HepG2 (cell line): ENCODE measurements at regions not wholly inside any gene's neighbourhood (a gene's known extent, or its start where the extent isn't known, plus 50 kb on each side); places are given as distances from the start of the nearest gene placed in this dataset.

Source experiments
- ATAC-seq: fragments of 200-7000 bp; cut with Tn5 transposase; 3 replicates; pipeline ENCODE4 v1.9.1; 2020; ENCODE audit warnings: mild to moderate bottlenecking, moderate library complexity
- BruUV-seq: library from RNA; stranded (reverse); fragments of 400-500 nt; replicated peaks from 2 replicates; lab custom pipeline; 2021; lab: Mats Ljungman, UMichigan
- CTCF ChIA-PET: fragments of 300-600 bp; formaldehyde crosslinking; extraction: SDS; loops from one replicate; lab custom pipeline; 2021; ENCODE audit warnings: low total read pairs, inconsistent platforms, low intra/inter-chr PET ratio; lab: Yijun Ruan, JAX
- POLR2A ChIA-PET: fragments of 350-600 bp; sonication (Branson Sonifier 250); formaldehyde crosslinking; loops from one replicate; lab custom pipeline; 2020; ENCODE audit warnings: antibody characterized with exemption, inconsistent platforms; lab: Yijun Ruan, JAX
- DNase-seq: peaks from one replicate; pipeline ENCODE4 v3.0.0-alpha.2; 2015; ENCODE audit warnings: low spot score
- FAIRE-seq: peaks from 3 replicates; lab custom pipeline; 2011; peaks lifted over from hg19 to GRCh38; lab: Jason Lieb, UNC
- H2AFZ ChIP-seq: one replicate; pipeline ENCODE4 v1.6.1; 2011; ENCODE audit warnings: low read length, inconsistent platforms
- H3K27ac ChIP-seq: fragments of 300-600 bp; 3 replicates; pipeline ENCODE4 v1.8.0; 2011; ENCODE audit warnings: mixed run types, mild to moderate bottlenecking, mixed read lengths, low read length, inconsistent platforms; ENCODE audit not compliant: insufficient read depth; ENCODE audit errors: extremely low read length
- H3K27me3 ChIP-seq, 2 experiments: fragments of 200-600 bp in 1 of 2; 2 replicates in 1 of 2; 3 replicates in 1 of 2; pipeline versions ENCODE4 v1.6.0 to v1.8.0; 2011; ENCODE audit warnings: low read length in 2 of 2, mild to moderate bottlenecking in 2 of 2, moderate library complexity in 2 of 2, inconsistent platforms in 1 of 2; ENCODE audit not compliant: insufficient read depth in 2 of 2, control insufficient read depth in 1 of 2
- H3K36me3 ChIP-seq, 2 experiments: fragments of 200-600 bp in 1 of 2; replicated peaks in 1 of 2; 2 replicates in 1 of 2; 3 replicates in 1 of 2; pipeline versions ENCODE4 v1.5.1 to v1.8.0; 2011; ENCODE audit warnings: low read length in 2 of 2, inconsistent platforms in 1 of 2; ENCODE audit not compliant: insufficient read depth in 2 of 2, control insufficient read depth in 1 of 2
- H3K4me1 ChIP-seq: 2 replicates; pipeline ENCODE4 v1.5.1; 2012; ENCODE audit warnings: low read length, inconsistent platforms; ENCODE audit not compliant: insufficient read depth
- H3K4me2 ChIP-seq: 2 replicates; pipeline ENCODE4 v1.6.0; 2011; ENCODE audit warnings: low read depth, low read length, inconsistent platforms
- H3K4me3 ChIP-seq, 3 experiments: fragments of 200-600 bp in 1 of 3; sonication (generic), shearing (Covaris generic) in 1 of 3; replicated peaks in 1 of 3; 2 replicates each; pipeline ENCODE4 v1.5.1; 2011 to 2016; ENCODE audit warnings: low read length in 3 of 3, inconsistent platforms in 2 of 3, low read depth in 2 of 3, mild to moderate bottlenecking in 2 of 3, control low read depth in 1 of 3, mixed read lengths in 1 of 3; ENCODE audit not compliant: insufficient read depth in 1 of 3
- H3K79me2 ChIP-seq: one replicate; pipeline ENCODE4 v1.6.1; 2011; ENCODE audit warnings: low read length, inconsistent platforms; ENCODE audit not compliant: insufficient read depth
- H3K9ac ChIP-seq: 2 replicates; pipeline ENCODE4 v1.6.0; 2011; ENCODE audit warnings: mild to moderate bottlenecking, low read depth, low read length, inconsistent platforms; ENCODE audit not compliant: insufficient read depth
- H3K9me3 ChIP-seq: 2 replicates; pipeline ENCODE4 v1.5.1; 2012; ENCODE audit warnings: mild to moderate bottlenecking, low read length
- H4K20me1 ChIP-seq: 2 replicates; pipeline ENCODE4 v1.6.0; 2011; ENCODE audit warnings: inconsistent platforms, mild to moderate bottlenecking, low read length, moderate library complexity; ENCODE audit not compliant: insufficient read depth
- CHCHD3 ChIP-seq: sonication (generic); formaldehyde crosslinking; IDR thresholded peaks from 2 replicates; pipeline ENCODE4 v1.8.0; 2022; ENCODE audit warnings: mild to moderate bottlenecking, missing genetic modification reagents, moderate library complexity
- EEA1 ChIP-seq: sonication (generic); formaldehyde crosslinking; IDR thresholded peaks from 2 replicates; pipeline ENCODE4 v1.5.1; 2020; ENCODE audit warnings: mild to moderate bottlenecking, missing genetic modification reagents, borderline replicate concordance
- FOXO4 ChIP-seq: sonication (generic); formaldehyde crosslinking; conservative IDR thresholded peaks from 2 replicates; pipeline ENCODE4 v1.8.1; 2023; ENCODE audit warnings: missing genetic modification reagents
- HNF4A ChIP-seq: sonication (generic); formaldehyde crosslinking; IDR thresholded peaks from 2 replicates; pipeline ENCODE4 v1.4.0; 2020; ENCODE audit warnings: missing genetic modification reagents
- HNF4G ChIP-seq, 2 experiments: sonication (generic) in 1 of 2; formaldehyde crosslinking in 1 of 2; IDR thresholded peaks; 2 replicates each; pipeline versions ENCODE4 v1.4.0 to v1.6.1; 2011 to 2020; ENCODE audit warnings: borderline replicate concordance in 2 of 2, low read depth in 2 of 2, mild to moderate bottlenecking in 2 of 2, low read length in 1 of 2, missing genetic modification reagents in 1 of 2, moderate library complexity in 1 of 2
- RAD21 ChIP-seq: fragments of 450-650 bp; formaldehyde crosslinking; IDR thresholded peaks from 2 replicates; pipeline ENCODE4 v1.5.0; 2020; ENCODE audit warnings: mild to moderate bottlenecking
- SMAD1 ChIP-seq: sonication (generic); formaldehyde crosslinking; IDR thresholded peaks from 2 replicates; pipeline ENCODE4 v1.4.0; 2020; ENCODE audit warnings: missing genetic modification reagents, low read depth, mild to moderate bottlenecking, borderline replicate concordance
- SRY ChIP-seq: sonication (generic); formaldehyde crosslinking; IDR thresholded peaks from 2 replicates; pipeline ENCODE4 v1.8.0; 2022; ENCODE audit warnings: mild to moderate bottlenecking, missing genetic modification reagents
- TCF7L2 ChIP-seq: IDR thresholded peaks from 2 replicates; pipeline ENCODE4 v1.6.1; 2011; ENCODE audit warnings: mild to moderate bottlenecking, low read depth, low read length, moderate library complexity
- TFAP4 ChIP-seq: sonication (generic); IDR thresholded peaks from 2 replicates; pipeline ENCODE4 v1.6.1; 2016; ENCODE audit warnings: low read depth, borderline replicate concordance
- U2AF2 ChIP-seq: fragments of 200-400 bp; formaldehyde crosslinking; IDR thresholded peaks from 2 replicates; pipeline ENCODE4 v1.6.1; 2017; ENCODE audit warnings: low read depth, mild to moderate bottlenecking, low read length
- ZBTB44 ChIP-seq: sonication (generic); formaldehyde crosslinking; IDR thresholded peaks from 2 replicates; pipeline ENCODE4 v1.4.0; 2020; ENCODE audit warnings: missing genetic modification reagents
- ZNF577 ChIP-seq: sonication (generic); formaldehyde crosslinking; IDR thresholded peaks from 2 replicates; pipeline ENCODE4 v1.4.0; 2020; ENCODE audit warnings: mild to moderate bottlenecking, low read depth, missing genetic modification reagents, borderline replicate concordance
- ZNF639 ChIP-seq: conservative IDR thresholded peaks from 2 replicates; pipeline ENCODE4 v1.6.1; 2018; ENCODE audit warnings: missing genetic modification reagents
- whole genome bisulfite sequencing: methylation state at CpG from one replicate; pipeline ENCODE4 v1.1.6; 2017; ENCODE audit warnings: low lambda C conversion rate; 5-methylcytosine and 5-hydroxymethylcytosine counted together
- in situ Hi-C: cut with HindIII; loops from 2 replicates; pipeline ENCODE4 v1.10.0; 2017; ENCODE audit warnings: low pct_unique_long_range_greater_than_20kb; ENCODE audit not compliant: extremely low pct_ligation_motif_present
- intact Hi-C: fragments of 100-400 bp; cut with micrococcal nuclease; formaldehyde crosslinking; loops from one replicate; pipeline ENCODE4 v1.10.0; 2022; ENCODE audit not compliant: unreplicated experiment

GRCh38 chr2:146890491-146890890 is 954.3 kb upstream of the ACVR2A start (continued):
- no peak for TF ChIP-seq U2AF2
- TF ChIP-seq, all 625 proteins: peak for 0

GRCh38 chr2:146879882-146880281 is 964.9 kb upstream of the ACVR2A start:
- no TSS peak for BruUV-seq
- FAIRE-seq (no peak), ATAC-seq (no peak), DNase-seq (no peak)
- no peaks in the 10 kb centered on the region for H3K27me3 ChIP-seq
- no peaks in the 10 kb centered on the region for H3K79me2 ChIP-seq
- POLR2A ChIA-PET = no interaction called here
- H3K36me3 ChIP-seq = no peaks in the 10 kb centered on the region
- H3K4me3 ChIP-seq = no peak overlapping the region
- no peak overlapping the region for H3K4me2 ChIP-seq
- H2AFZ ChIP-seq = no peak overlapping the region
- no peak overlapping the region for H3K27ac ChIP-seq
- WGBS = 39% methylated on average over 6 of the region's 6 CpGs
- CTCF ChIA-PET = no interaction called here
- H3K9ac ChIP-seq = no peak overlapping the region
- H4K20me1 ChIP-seq = no peaks in the 10 kb centered on the region
- intact Hi-C loops = no loop called here
- no peaks in the 10 kb centered on the region for H3K4me1 ChIP-seq
- no peaks in the 10 kb centered on the region for H3K9me3 ChIP-seq
- TF ChIP-seq SMAD1 (CRISPR knock-in tag) = no peak
- no peak for TF ChIP-seq HNF4G (IDR thresholded peaks at IDR 0.05; ENCODE audit: borderline replicate concordance, low read depth, low read length)
- TF ChIP-seq HNF4G (CRISPR knock-in tag; IDR thresholded peaks at IDR 0.05; ENCODE audit: borderline replicate concordance, low read depth) = no peak
- no peak for TF ChIP-seq EEA1
- no peak for TF ChIP-seq RAD21 (CRISPR knock-in tag)
- TF ChIP-seq HNF4A (CRISPR knock-in tag) = no peak
- TF ChIP-seq ZNF577 = no peak
- no peak for TF ChIP-seq FOXO4
- TF ChIP-seq SRY = no peak
- TF ChIP-seq ZBTB44 (CRISPR knock-in tag) = no peak
- no peak for TF ChIP-seq TCF7L2
- TF ChIP-seq TFAP4 = no peak
- TF ChIP-seq ZNF639 (CRISPR knock-in tag) = no peak
- no peak for TF ChIP-seq CHCHD3
- in situ Hi-C loops = no loop called here
